HG03159 (cell line): ENCODE measurements at regions not wholly inside any gene's neighbourhood (a gene's known extent, or its start where the extent isn't known, plus 50 kb on each side); places are given as distances from the start of the nearest gene placed in this dataset.

Source experiments
- ATAC-seq: cut with Tn5 transposase; IDR thresholded peaks from one replicate; pipeline ENCODE4 v1.9.1; 2021; ENCODE audit warnings: mild to moderate bottlenecking, moderate library complexity; ENCODE audit not compliant: unreplicated experiment

- ATAC-seq = no peak
These were observed 216.1 kb downstream of the HAUS1 start for GRCh38 chr18:46320297-46320696.

DNA sequence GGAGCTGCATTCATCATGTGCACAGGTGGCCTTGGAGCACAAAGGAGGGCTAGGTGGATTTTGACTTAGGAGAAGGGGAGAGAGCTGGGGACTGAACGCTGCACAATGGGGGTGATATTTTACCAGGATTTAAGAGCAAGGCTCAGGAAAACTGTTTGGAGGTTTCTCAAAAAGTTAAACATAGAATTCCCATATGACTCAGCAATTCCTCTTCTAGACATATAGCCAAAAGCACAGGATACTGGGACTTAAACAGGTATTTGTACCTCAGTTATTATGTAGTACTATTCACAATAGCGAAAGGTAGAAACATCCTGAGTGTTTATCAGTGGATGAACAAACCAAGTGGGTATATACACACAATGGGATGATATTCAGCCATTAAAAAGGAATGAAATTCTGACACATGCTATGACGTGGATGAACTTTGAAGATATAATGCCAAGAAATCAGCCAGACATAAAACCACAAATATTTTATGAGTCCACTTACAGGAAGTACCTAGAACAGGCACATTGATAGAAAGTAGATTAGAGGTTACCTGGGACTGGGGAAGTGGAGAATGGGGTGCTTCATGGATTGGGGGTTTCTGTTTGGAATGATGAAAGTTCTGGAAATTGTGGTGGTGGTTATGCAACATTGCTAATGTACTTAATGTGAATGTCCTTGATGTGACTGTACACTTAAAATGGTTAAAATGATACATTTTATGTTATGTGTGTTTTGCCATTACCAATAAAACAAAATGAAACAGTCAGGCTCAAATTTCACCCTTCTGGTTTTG, 216.9 kb downstream of the HAUS1 start:
- no peak for ATAC-seq

GRCh38 chr18:46321955-46322354, 217.8 kb downstream of the HAUS1 start:
- ATAC-seq = no peak

GRCh38 chr18:46322411-46322891, 218.3 kb downstream of the HAUS1 start:
- ATAC-seq = no peak

GRCh38 chr18:46322941-46323340, 218.8 kb downstream of the HAUS1 start:
- ATAC-seq = no peak

DNA sequence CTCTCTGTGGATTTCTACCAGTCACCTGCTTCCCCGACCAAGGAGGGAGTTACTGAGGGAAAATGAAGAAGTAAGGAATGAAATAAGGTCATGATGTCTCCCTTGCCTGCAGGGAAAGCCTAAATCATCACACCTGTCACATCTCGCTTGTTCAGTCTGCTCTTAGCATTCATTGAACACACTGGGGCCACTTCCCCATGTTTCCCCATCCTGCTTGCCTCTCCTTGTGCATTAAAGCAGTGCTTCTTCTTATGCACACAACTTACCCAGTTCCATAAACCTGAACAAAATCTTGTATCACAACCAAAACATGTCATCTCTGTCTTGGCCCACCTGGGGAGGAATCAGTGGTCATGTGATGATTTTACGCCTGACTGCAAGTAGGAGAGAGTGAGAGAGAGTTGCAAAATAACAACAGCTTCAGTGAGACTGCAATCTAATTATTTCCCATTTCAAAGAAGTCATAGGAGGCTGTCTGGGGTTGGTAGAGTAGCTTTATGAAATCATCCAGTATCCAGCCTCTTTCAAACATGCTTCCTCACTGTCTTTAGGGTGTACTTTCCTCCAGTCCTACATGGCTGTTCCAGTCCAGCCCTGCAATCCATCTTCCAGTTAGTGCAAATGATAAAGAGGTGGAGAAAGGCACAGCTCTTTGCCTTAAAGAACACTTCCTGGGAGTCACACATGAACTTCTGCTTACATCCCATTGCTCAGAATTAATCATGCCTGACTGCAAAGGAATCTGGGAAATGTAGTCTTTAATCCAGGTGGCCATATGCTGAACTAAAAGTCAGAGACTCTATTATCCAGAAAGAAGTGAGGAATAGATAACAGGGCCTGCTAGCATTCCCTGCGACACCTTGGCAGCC, 220.1 kb downstream of the HAUS1 start:
- ATAC-seq = no peak

GRCh38 chr18:46325895-46326294, 221.7 kb downstream of the HAUS1 start:
- ATAC-seq = no peak

DNA sequence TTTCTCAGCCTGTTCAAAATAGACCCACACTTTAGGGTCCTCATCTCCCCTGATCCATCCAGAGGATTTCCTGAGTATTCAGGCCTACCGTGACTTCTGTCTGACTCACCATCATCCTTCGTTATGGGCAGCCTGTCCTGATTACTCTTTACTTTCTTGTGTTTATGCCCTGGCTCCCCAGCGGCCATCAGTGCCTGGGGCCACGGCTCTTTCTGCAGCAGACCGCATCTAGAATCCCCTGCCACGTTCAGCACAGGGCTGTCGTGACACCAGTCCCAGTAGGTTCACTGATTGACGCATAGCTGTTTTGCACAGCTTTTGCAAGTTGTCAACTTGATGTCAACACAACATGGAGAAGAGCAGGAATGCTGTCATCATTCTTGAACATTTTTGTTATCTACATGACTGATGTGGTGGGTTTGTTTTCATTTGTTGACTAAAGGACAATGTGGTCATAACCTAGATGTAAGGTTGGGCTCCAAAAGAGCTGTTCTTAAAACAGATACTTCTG, 225.6 kb downstream of the HAUS1 start:
- ATAC-seq = no peak

DNA sequence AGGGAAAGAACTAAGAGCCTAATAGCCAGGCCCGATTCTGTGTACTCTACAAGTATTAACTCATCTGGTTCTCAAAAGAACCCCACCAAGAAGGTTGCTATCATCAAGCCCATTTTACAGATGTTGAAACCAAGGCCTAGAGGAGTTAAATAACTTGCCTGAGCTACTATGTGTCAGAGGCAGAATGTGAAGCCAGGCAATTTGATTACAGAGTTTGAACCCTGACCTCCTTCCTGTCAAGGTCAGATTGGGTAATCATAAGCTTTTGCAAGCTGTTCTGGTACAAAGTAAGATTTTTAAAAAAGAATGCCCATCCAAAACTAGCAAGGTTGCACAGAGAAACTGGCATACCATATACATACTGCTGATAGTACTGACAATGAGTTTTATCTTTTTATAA, 227.1 kb downstream of the HAUS1 start:
- no peak for ATAC-seq

- no peak for ATAC-seq
These were observed 228.2 kb downstream of the HAUS1 start for GRCh38 chr18:46332286-46332801.

GRCh38 chr18:46332921-46333341, 228.7 kb downstream of the HAUS1 start:
- no peak for ATAC-seq

GRCh38 chr18:46333431-46334135, 229.4 kb downstream of the HAUS1 start:
- ATAC-seq = no peak

- ATAC-seq = no peak
These were observed 230.7 kb downstream of the HAUS1 start for GRCh38 chr18:46334868-46335281.

DNA sequence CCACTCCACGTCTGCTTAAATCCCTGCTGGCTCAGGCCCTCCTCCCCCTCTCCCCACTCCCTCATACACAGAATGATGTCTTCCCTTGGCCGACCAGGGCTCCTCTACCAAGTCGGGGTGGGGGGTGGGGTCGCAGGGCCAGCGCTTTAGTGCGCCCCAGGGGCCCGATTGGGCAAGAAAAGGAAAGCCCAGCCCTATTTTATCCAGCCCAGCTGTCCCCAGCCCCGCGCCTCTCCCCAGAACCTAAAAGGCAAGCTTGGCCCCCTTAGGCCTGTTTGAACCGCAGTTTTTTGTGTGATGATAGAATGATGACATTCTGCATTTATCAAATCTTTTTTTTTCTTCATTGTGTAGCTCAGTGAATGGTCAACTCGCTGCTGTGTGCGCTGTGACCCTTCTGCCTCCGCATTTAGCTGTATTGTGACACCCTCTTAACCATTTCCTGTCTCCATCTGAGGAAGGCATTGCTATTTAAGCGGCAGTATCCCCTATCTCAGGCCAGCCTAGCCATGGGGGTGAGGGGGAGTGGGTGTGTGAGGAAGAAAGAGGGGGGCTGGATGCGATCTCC, 231.4 kb downstream of the HAUS1 start:
- ATAC-seq = no peak

- ATAC-seq = no peak
These were observed 232.3 kb downstream of the HAUS1 start for GRCh38 chr18:46336278-46337111.

DNA sequence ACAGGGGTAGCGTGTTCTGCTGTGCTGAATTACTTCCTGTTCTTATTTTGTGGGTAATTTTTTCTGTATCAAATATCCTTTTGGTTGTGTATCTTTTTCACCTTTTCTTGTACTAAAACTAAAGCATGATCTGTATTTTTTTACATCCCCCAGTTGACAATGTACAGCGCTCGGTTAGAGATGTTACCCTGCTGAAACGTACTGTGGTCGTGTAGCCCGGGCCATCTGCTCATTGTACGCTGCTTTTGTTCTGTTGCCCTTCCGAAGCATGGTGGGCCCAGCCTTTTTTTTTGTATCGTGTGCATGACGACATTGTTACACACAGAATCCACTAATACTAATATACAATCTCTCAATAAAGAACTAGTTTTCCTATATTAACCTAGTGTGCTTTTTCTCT, 233.1 kb downstream of the HAUS1 start:
- ATAC-seq = no peak

DNA sequence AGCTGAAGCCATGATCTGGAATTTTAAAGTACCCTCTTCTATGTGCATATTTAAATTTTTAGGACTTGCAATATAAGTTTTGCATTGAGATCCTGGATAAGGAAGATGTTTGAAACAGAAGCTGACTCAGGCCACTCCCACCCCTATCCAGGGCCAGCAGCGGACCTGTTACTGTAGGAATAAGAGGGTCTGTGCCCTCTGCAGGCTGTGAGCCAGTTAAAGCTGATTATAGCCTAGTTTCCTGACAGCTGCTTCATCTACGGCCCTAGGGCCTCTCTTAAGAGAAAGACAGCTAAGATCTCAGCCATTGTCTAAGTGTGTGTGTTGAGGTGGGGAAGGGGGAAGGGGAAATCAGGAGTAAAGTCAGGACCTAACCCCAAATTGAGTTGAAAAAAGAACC, 234.0 kb downstream of the HAUS1 start:
- no peak for ATAC-seq

GRCh38 chr18:46338766-46339165, 234.6 kb downstream of the HAUS1 start:
- no peak for ATAC-seq

- no peak for ATAC-seq
These were observed 236.5 kb downstream of the HAUS1 start for GRCh38 chr18:46340716-46341115.
